Epithelial cell of prostate (primary cell): ENCODE measurements at regions not wholly inside any gene's neighbourhood (a gene's known extent, or its start where the extent isn't known, plus 50 kb on each side); places are given as distances from the start of the nearest gene placed in this dataset.
"Not testable (repeated sequence)": the region's sequence is repeated elsewhere in the genome, so short reads cannot be mapped to it uniquely, and the experiment has no call there.

Source experiments
- DNase-seq: peaks from one replicate; pipeline ENCODE4 v3.0.0-alpha.2; 2011; ENCODE audit warnings: low read depth, low spot score
- H3K27ac ChIP-seq: fragments of 450-650 bp; 2 replicates; pipeline ENCODE4 v1.5.1; 2017; ENCODE audit warnings: mild to moderate bottlenecking

DNA sequence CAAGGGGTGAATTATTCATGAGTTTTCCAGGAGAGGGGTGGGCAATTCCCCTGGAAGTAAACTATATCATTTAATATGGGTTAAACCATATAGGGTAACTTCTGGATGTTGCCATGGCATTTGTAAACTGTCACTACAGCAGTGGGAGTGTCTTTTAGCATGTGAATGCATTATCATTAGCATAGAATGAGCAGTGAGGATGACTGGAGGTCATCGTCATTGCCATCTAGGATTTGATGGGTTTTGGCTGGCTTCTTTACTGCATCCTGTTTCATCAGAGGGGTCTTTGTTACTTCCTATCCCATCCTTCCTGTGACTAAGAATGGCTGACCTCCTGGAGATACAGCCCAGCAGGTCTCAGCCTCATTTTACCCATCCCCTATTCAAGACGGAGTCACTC is 139.5 kb upstream of the PRKCQ start:
- no peak overlapping the region for H3K27ac ChIP-seq
- DNase-seq, result no peak

GRCh38 chr10:6718550-6718949 is 138.5 kb upstream of the PRKCQ start:
- H3K27ac ChIP-seq, result no peak overlapping the region

GRCh38 chr10:6716516-6716915 is 136.4 kb upstream of the PRKCQ start:
- no peak for DNase-seq
- no peak overlapping the region for H3K27ac ChIP-seq

More at GRCh38 chr10:6718550-6718949, 138.5 kb upstream of the PRKCQ start:
- no peak for DNase-seq

DNA sequence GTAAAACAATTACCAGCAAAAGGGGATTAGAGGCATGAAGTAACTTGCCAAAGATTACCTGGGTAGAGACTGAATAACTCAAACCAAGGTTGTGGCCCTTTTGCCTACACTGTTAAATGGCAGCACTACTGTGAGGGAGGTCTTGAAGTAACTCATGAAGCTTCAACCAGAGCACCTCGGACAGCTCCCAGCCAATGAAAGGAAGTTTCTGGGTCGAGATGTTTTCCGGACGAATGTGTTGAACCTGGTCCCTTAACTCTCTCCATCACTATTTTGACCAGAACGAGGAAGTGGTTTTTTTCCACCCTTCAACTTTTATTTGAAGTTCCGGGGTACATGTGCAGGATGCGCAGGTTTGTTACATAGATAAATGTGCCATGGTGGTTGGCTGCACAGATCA is 133.6 kb upstream of the PRKCQ start:
- DNase-seq, result no peak
- no peak overlapping the region for H3K27ac ChIP-seq

DNA sequence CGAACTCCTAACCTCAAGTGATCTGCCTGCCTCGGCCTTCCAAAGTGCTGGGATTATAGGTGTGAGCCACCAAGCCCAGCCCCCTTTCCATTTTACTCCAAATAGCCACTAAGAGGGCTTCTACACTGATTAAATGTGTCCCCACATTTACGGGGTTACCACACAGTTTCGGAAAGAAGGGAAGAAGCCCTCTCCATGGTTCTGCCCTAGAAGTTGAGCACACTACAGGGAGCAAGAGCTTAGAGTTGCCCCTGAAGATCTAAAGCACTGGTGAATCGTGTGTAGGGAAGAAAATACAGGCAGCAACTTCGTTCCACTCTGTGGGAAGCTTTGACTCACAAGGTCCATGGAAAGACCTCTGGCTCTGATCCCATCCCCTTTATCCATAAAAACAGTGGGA is 133.0 kb upstream of the PRKCQ start:
- no peak overlapping the region for H3K27ac ChIP-seq
- DNase-seq, result no peak

DNA sequence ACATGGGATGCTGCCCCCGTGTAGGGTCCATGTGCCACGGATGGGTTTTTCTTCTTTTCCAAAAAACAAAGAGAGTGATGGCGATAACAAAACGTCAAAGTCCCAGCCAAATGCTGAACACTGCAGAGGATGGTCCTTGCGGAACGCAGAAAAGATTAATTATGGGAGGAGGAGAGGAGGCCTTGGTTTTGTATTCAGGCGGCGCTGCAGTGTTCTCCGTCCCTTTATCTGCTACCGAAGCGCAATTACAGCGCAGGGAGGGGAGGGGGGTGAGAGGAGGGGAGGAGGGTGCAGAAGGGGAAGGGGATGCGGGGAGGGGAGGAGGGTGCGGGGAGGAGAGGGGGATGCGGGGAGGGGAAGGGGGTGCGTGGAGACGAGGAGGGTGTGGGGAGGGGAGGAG is 131.8 kb upstream of the PRKCQ start:
- no peak for DNase-seq

GRCh38 chr10:6711408-6711841 is 131.3 kb upstream of the PRKCQ start:
- no peak for DNase-seq
- H3K27ac ChIP-seq, result no peak overlapping the region

More for the DNA sequence above, 131.8 kb upstream of the PRKCQ start:
- H3K27ac ChIP-seq, result no peak overlapping the region

GRCh38 chr10:6707352-6707751 is 127.3 kb upstream of the PRKCQ start:
- no peak for DNase-seq
- no peak overlapping the region for H3K27ac ChIP-seq

- H3K27ac ChIP-seq, result no peak overlapping the region
- no peak for DNase-seq
These were observed 126.6 kb upstream of the PRKCQ start for GRCh38 chr10:6706725-6707124.

DNA sequence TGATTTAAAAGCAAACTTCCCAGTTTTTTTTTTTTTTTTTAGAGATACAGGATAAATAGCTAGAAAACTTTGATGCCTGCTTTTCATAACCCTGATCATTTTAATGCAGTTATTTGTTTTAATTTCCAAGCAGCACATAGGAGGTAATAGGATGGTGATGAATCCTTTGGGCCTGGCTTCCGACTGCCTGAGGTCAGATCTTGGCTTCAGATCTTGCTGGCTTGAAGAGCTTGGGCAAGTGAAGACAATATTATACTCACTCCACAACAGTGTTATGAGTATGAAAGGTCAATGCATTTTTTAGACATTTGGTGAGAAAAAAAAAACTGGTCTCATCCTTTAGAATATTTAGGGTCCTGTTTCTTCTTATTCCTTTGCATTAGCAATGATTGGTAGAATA is 124.8 kb upstream of the PRKCQ start:
- DNase-seq, result no peak
- H3K27ac ChIP-seq, result no peak overlapping the region

DNA sequence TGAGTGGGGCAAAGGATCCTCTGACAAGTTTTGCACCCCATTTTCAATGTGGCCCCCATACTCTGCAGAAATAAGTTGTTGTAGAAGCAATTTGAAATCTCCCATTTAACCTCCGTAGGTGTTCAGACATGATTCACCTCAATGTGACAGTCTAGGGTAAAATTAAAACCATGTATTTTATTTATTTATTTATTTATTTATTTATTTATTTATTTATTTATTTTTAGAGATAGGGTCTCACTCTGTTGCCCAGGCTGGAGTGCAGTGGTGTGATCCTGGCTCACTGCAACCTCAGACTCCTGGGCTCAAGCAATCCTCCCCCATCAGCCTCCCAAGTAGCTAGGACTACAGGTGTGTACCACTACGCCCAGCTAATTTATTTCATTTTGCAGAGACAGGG is 122.8 kb upstream of the PRKCQ start:
- not testable (repeated sequence) for DNase-seq, H3K27ac ChIP-seq

GRCh38 chr10:6702030-6702429 is 122.0 kb upstream of the PRKCQ start:
- no peak for DNase-seq
- no peak overlapping the region for H3K27ac ChIP-seq

DNA sequence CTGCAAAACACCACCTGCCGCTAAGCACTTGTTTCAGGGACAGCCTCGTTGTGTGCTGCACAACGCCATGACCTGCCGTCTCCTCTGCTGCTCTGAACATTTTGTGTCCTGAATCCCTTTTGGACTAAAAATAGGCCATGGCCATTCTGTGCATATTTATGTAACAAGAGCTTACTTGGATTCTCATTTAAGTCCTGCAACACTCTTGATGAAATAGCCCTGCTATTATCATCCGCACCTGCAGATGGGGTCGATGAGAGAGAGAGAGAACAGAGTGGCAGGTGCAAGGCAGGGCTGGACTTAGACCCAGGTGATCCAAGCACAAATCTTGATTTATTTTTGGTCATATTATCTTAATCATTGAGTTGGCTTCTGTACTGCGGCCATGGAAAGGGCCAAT is 121.2 kb upstream of the PRKCQ start:
- H3K27ac ChIP-seq, result no peak overlapping the region
- DNase-seq, result no peak

GRCh38 chr10:6700066-6700465 is 120.0 kb upstream of the PRKCQ start:
- no peak for DNase-seq
- no peak overlapping the region for H3K27ac ChIP-seq

DNA sequence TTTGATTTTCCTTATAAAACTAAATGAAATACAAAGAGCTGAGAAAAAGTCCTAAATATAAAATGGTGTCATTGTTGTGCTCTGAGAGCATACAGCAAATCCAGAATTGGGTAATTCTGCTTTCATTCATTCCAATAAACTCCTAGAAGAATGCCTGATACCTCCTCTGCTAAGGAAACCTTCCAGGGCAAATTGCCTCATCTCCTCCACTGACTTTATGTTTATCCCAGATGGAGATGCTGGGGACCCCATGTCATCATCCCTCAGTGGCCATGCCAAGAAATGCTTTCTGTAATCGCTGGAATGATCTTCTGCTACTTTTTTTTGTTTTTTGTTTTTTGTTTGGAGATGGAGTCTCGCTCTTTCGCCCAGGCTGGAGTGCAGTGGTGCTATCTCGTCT is 119.3 kb upstream of the PRKCQ start:
- H3K27ac ChIP-seq, result no peak overlapping the region
- no peak for DNase-seq

GRCh38 chr10:6695519-6695918 is 115.4 kb upstream of the PRKCQ start:
- DNase-seq, result no peak
- H3K27ac ChIP-seq, result no peak overlapping the region

DNA sequence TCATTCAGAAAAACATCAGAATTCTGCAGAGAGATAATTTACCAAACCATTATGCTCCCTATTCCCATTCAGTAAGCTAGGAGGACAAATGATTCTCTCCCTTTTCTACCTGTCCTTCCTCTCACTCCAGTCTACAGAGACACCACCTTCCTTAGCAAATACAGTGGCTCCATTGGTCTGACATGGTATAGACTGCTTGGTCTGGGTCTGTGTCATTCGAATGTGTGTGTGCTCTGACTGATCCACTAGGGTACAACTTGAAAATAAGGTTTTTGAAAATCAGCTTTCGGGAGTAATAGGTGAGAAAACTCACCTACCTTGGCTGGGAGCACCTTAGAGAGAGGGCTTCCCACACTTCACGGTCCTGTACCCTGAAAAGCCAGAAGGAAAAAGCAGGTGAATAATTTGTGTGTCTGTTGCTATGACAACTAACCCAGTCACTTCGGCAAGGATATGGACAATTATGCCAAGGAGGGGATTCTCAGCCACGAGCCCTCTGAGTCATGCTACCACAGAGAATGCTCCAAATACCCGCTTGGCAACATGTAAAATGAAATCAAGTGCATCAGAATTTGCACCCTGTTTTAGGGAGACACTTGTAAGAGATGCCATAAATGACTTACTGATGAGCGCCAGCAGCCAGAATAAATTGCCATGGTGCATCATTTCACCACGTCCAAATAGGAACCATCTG is 114.5 kb upstream of the PRKCQ start:
- H3K27ac ChIP-seq, result no peak overlapping the region
- no peak for DNase-seq

GRCh38 chr10:6692856-6693255 is 112.8 kb upstream of the PRKCQ start:
- no peak for DNase-seq
- H3K27ac ChIP-seq, result no peak overlapping the region

DNA sequence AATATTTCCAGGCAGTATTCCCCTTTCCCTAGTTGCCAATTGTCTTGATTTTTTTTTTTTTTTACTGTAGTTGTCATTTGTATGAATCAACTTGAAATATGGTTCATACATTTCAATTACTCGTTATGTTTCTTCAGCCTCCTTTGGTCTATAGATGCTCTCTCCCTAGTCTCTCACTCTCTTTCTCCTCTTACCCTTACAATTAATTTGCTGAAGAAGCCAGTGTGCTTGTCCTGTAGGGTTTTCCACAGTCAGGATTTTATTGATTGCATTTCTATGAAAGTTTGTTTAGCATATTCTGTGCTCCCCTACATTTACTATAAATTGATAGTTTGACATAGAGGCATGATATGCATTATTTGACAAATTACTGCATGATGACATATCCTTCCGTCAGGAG is 112.0 kb upstream of the PRKCQ start:
- H3K27ac ChIP-seq, result no peak overlapping the region
- DNase-seq, result no peak

- DNase-seq, result no peak
- H3K27ac ChIP-seq, result no peak overlapping the region
These were observed 109.0 kb upstream of the PRKCQ start for GRCh38 chr10:6689036-6689435.

GRCh38 chr10:6680735-6681134 is 100.7 kb upstream of the PRKCQ start:
- no peak for DNase-seq

GRCh38 chr10:6678956-6679355 is 98.9 kb upstream of the PRKCQ start:
- DNase-seq, result no peak
- H3K27ac ChIP-seq, result no peak overlapping the region

More at GRCh38 chr10:6680735-6681134, 100.7 kb upstream of the PRKCQ start:
- H3K27ac ChIP-seq, result no peak overlapping the region
